HepG2 (cell line): ENCODE measurements at regions not wholly inside any gene's neighbourhood (a gene's known extent, or its start where the extent isn't known, plus 50 kb on each side); places are given as distances from the start of the nearest gene placed in this dataset.

Experiments
- ATAC-seq: fragments of 200-7000 bp; cut with Tn5 transposase; 3 replicates; pipeline ENCODE4 v1.9.1; 2020; ENCODE audit warnings: mild to moderate bottlenecking, moderate library complexity
- BruUV-seq: library from RNA; stranded (reverse); fragments of 400-500 nt; replicated peaks from 2 replicates; lab custom pipeline; 2021; lab: Mats Ljungman, UMichigan
- CTCF ChIA-PET: fragments of 300-600 bp; formaldehyde crosslinking; extraction: SDS; loops from one replicate; lab custom pipeline; 2021; ENCODE audit warnings: low total read pairs, inconsistent platforms, low intra/inter-chr PET ratio; lab: Yijun Ruan, JAX
- POLR2A ChIA-PET: fragments of 350-600 bp; sonication (Branson Sonifier 250); formaldehyde crosslinking; loops from one replicate; lab custom pipeline; 2020; ENCODE audit warnings: antibody characterized with exemption, inconsistent platforms; lab: Yijun Ruan, JAX
- DNase-seq: peaks from one replicate; pipeline ENCODE4 v3.0.0-alpha.2; 2015; ENCODE audit warnings: low spot score
- FAIRE-seq: peaks from 3 replicates; lab custom pipeline; 2011; peaks lifted over from hg19 to GRCh38; lab: Jason Lieb, UNC
- H2AFZ ChIP-seq: one replicate; pipeline ENCODE4 v1.6.1; 2011; ENCODE audit warnings: low read length, inconsistent platforms
- H3K27ac ChIP-seq: fragments of 300-600 bp; 3 replicates; pipeline ENCODE4 v1.8.0; 2011; ENCODE audit warnings: mixed run types, mild to moderate bottlenecking, mixed read lengths, low read length, inconsistent platforms; ENCODE audit not compliant: insufficient read depth; ENCODE audit errors: extremely low read length
- H3K27me3 ChIP-seq, 2 experiments: fragments of 200-600 bp in 1 of 2; 2 replicates in 1 of 2; 3 replicates in 1 of 2; pipeline versions ENCODE4 v1.6.0 to v1.8.0; 2011; ENCODE audit warnings: low read length in 2 of 2, mild to moderate bottlenecking in 2 of 2, moderate library complexity in 2 of 2, inconsistent platforms in 1 of 2; ENCODE audit not compliant: insufficient read depth in 2 of 2, control insufficient read depth in 1 of 2
- H3K36me3 ChIP-seq, 2 experiments: fragments of 200-600 bp in 1 of 2; replicated peaks in 1 of 2; 2 replicates in 1 of 2; 3 replicates in 1 of 2; pipeline versions ENCODE4 v1.5.1 to v1.8.0; 2011; ENCODE audit warnings: low read length in 2 of 2, inconsistent platforms in 1 of 2; ENCODE audit not compliant: insufficient read depth in 2 of 2, control insufficient read depth in 1 of 2
- H3K4me1 ChIP-seq: 2 replicates; pipeline ENCODE4 v1.5.1; 2012; ENCODE audit warnings: low read length, inconsistent platforms; ENCODE audit not compliant: insufficient read depth
- H3K4me2 ChIP-seq: 2 replicates; pipeline ENCODE4 v1.6.0; 2011; ENCODE audit warnings: low read depth, low read length, inconsistent platforms
- H3K4me3 ChIP-seq, 3 experiments: fragments of 200-600 bp in 1 of 3; sonication (generic), shearing (Covaris generic) in 1 of 3; replicated peaks in 1 of 3; 2 replicates each; pipeline ENCODE4 v1.5.1; 2011 to 2016; ENCODE audit warnings: low read length in 3 of 3, inconsistent platforms in 2 of 3, low read depth in 2 of 3, mild to moderate bottlenecking in 2 of 3, control low read depth in 1 of 3, mixed read lengths in 1 of 3; ENCODE audit not compliant: insufficient read depth in 1 of 3
- H3K79me2 ChIP-seq: one replicate; pipeline ENCODE4 v1.6.1; 2011; ENCODE audit warnings: low read length, inconsistent platforms; ENCODE audit not compliant: insufficient read depth
- H3K9ac ChIP-seq: 2 replicates; pipeline ENCODE4 v1.6.0; 2011; ENCODE audit warnings: mild to moderate bottlenecking, low read depth, low read length, inconsistent platforms; ENCODE audit not compliant: insufficient read depth
- H3K9me3 ChIP-seq: 2 replicates; pipeline ENCODE4 v1.5.1; 2012; ENCODE audit warnings: mild to moderate bottlenecking, low read length
- H4K20me1 ChIP-seq: 2 replicates; pipeline ENCODE4 v1.6.0; 2011; ENCODE audit warnings: inconsistent platforms, mild to moderate bottlenecking, low read length, moderate library complexity; ENCODE audit not compliant: insufficient read depth
- CREB1 ChIP-seq, 2 experiments: fragments of 450-650 bp in 1 of 2; IDR thresholded peaks; 2 replicates each; pipeline ENCODE4 v1.6.1; 2016 to 2017; ENCODE audit warnings: control low read depth in 1 of 2, mild to moderate bottlenecking in 1 of 2, missing compliant biosample characterization in 1 of 2, missing genetic modification characterization in 1 of 2
- DRAP1 ChIP-seq: IDR thresholded peaks from 2 replicates; pipeline ENCODE4 v1.6.1; 2016; ENCODE audit warnings: missing genetic modification reagents, missing compliant biosample characterization
- GTF2F1 ChIP-seq: fragments of 150-350 bp; IDR thresholded peaks from 2 replicates; pipeline ENCODE4 v1.6.1; 2014; ENCODE audit warnings: low read length
- HCFC1 ChIP-seq: fragments of 150-350 bp; IDR thresholded peaks from 2 replicates; pipeline ENCODE4 v1.6.1; 2014; ENCODE audit warnings: low read depth, low read length
- IRX3 ChIP-seq: sonication (generic); formaldehyde crosslinking; IDR thresholded peaks from 2 replicates; pipeline ENCODE4 v1.8.1; 2023; ENCODE audit warnings: mild to moderate bottlenecking, low read depth, missing genetic modification reagents, borderline replicate concordance
- KDM6A ChIP-seq: IDR thresholded peaks from 2 replicates; pipeline ENCODE4 v1.6.1; 2016; ENCODE audit warnings: low read depth
- MEF2D ChIP-seq: sonication (generic); formaldehyde crosslinking; IDR thresholded peaks from 2 replicates; pipeline ENCODE4 v1.5.1; 2020; ENCODE audit warnings: mild to moderate bottlenecking, missing genetic modification reagents
- MYPOP ChIP-seq: sonication (generic); formaldehyde crosslinking; IDR thresholded peaks from 2 replicates; pipeline ENCODE4 v1.8.1; 2023; ENCODE audit warnings: mild to moderate bottlenecking, moderate library complexity, missing genetic modification reagents
- NFE2L1 ChIP-seq: sonication (generic); formaldehyde crosslinking; IDR thresholded peaks from 2 replicates; pipeline ENCODE4 v1.4.0; 2020; ENCODE audit warnings: missing genetic modification reagents, mild to moderate bottlenecking, borderline replicate concordance
- NR2C2 ChIP-seq: sonication (generic); formaldehyde crosslinking; IDR thresholded peaks from 2 replicates; pipeline ENCODE4 v1.4.0; 2020; ENCODE audit warnings: missing genetic modification reagents, mild to moderate bottlenecking, moderate library complexity, borderline replicate concordance
- RAD51 ChIP-seq: fragments of 450-650 bp; IDR thresholded peaks from 2 replicates; pipeline ENCODE4 v1.6.1; 2016; ENCODE audit warnings: borderline replicate concordance
- RCOR2 ChIP-seq: IDR thresholded peaks from 2 replicates; pipeline ENCODE4 v1.6.1; 2016; ENCODE audit warnings: missing biosample characterization, missing genetic modification reagents
- SKI ChIP-seq: fragments of 450-650 bp; IDR thresholded peaks from one replicate; pipeline ENCODE4 v1.6.1; 2018; ENCODE audit warnings: mild to moderate bottlenecking; ENCODE audit not compliant: partially characterized antibody
- YY1 ChIP-seq: IDR thresholded peaks from 2 replicates; pipeline ENCODE4 v1.6.1; 2011; ENCODE audit warnings: low read length, low read depth, moderate library complexity, mild to moderate bottlenecking; ENCODE audit not compliant: insufficient read depth, insufficient replicate concordance
- ZFP37 ChIP-seq: sonication (generic); formaldehyde crosslinking; IDR thresholded peaks from 2 replicates; pipeline ENCODE4 v1.4.0; 2020; ENCODE audit warnings: missing genetic modification reagents, borderline replicate concordance
- ZFP82 ChIP-seq: sonication (generic); formaldehyde crosslinking; IDR thresholded peaks from 2 replicates; pipeline ENCODE4 v1.5.1; 2020; ENCODE audit warnings: mild to moderate bottlenecking, missing genetic modification reagents, borderline replicate concordance
- ZNF331 ChIP-seq: sonication (generic); formaldehyde crosslinking; IDR thresholded peaks from 2 replicates; pipeline ENCODE4 v1.4.0; 2020; ENCODE audit warnings: missing genetic modification reagents
- ZNF570 ChIP-seq: sonication (generic); formaldehyde crosslinking; IDR thresholded peaks from 2 replicates; pipeline ENCODE4 v1.4.0; 2020; ENCODE audit warnings: mild to moderate bottlenecking, missing genetic modification reagents, borderline replicate concordance
- ZNF678 ChIP-seq: sonication (generic); formaldehyde crosslinking; IDR thresholded peaks from 2 replicates; pipeline ENCODE4 v1.4.0; 2020; ENCODE audit warnings: mild to moderate bottlenecking, missing genetic modification reagents
- ZNF7 ChIP-seq: IDR thresholded peaks from 2 replicates; pipeline ENCODE4 v1.6.1; 2016; ENCODE audit warnings: missing biosample characterization, missing genetic modification reagents
- ZNF766 ChIP-seq: sonication (generic); formaldehyde crosslinking; IDR thresholded peaks from 2 replicates; pipeline ENCODE4 v1.5.0; 2020; ENCODE audit warnings: missing genetic modification reagents, borderline replicate concordance
- ZNF883 ChIP-seq: sonication (generic); formaldehyde crosslinking; IDR thresholded peaks from 2 replicates; pipeline ENCODE4 v1.5.1; 2020; ENCODE audit warnings: mild to moderate bottlenecking, missing genetic modification reagents; ENCODE audit errors: not compliant biosample characterization
- WGBS: methylation state at CpG from one replicate; pipeline ENCODE4 v1.1.6; 2017; ENCODE audit warnings: low lambda C conversion rate; 5-methylcytosine and 5-hydroxymethylcytosine counted together
- in situ Hi-C: cut with HindIII; loops from 2 replicates; pipeline ENCODE4 v1.10.0; 2017; ENCODE audit warnings: low pct_unique_long_range_greater_than_20kb; ENCODE audit not compliant: extremely low pct_ligation_motif_present
- intact Hi-C: fragments of 100-400 bp; cut with micrococcal nuclease; formaldehyde crosslinking; loops from one replicate; pipeline ENCODE4 v1.10.0; 2022; ENCODE audit not compliant: unreplicated experiment

- Histone ChIP-seq H3K4me1 (no peaks in the 10 kb centered on the region), H3K27me3 (no peaks in the 10 kb centered on the region), H3K27ac (no peak overlapping the region), H3K9ac (no peak overlapping the region), H4K20me1 (no peaks in the 10 kb centered on the region), H3K9me3 (peaks cover 8% of the 10 kb centered on the region; the same call in 1 of the 2 replicates), H3K4me2 (no peak overlapping the region), H3K4me3 (no peak overlapping the region), H2AFZ (no peak overlapping the region)
- intact Hi-C loops: no loop called here
- FAIRE-seq (no peak), DNase-seq (no peak), ATAC-seq (no peak)
- BruUV-seq: no TSS peak
- WGBS: 4% methylated on average over 4 of the region's 4 CpGs
- in situ Hi-C loops: no loop called here
- CTCF ChIA-PET: no interaction called here
- TF ChIP-seq NR2C2 (CRISPR knock-in tag) (no peak), CREB1 (IDR thresholded peaks at IDR 0.05) (no peak), CREB1 (CRISPR knock-in tag; IDR thresholded peaks at IDR 0.05) (no peak), ZFP37 (CRISPR knock-in tag) (no peak), IRX3 (no peak), GTF2F1 (no peak), NFE2L1 (CRISPR knock-in tag) (no peak), ZNF678 (no peak), RAD51 (no peak), SKI (no peak), MEF2D (no peak), ZNF570 (CRISPR knock-in tag) (no peak)
- TF ChIP-seq, all 625 proteins: peak for 0
- no peaks in the 10 kb centered on the region for H3K36me3 ChIP-seq
- POLR2A ChIA-PET: no interaction called here
- H3K79me2 ChIP-seq: no peaks in the 10 kb centered on the region
Measured at GRCh38 chr10:108556186-108556585, 1367.1 kb downstream of the XPNPEP1 start.

GRCh38 chr10:108545921-108546320, 1377.4 kb downstream of the XPNPEP1 start:
- POLR2A ChIA-PET: no interaction called here
- Histone ChIP-seq H3K9ac (no peak overlapping the region), H3K4me1 (no peaks in the 10 kb centered on the region), H4K20me1 (no peaks in the 10 kb centered on the region), H3K79me2 (no peaks in the 10 kb centered on the region), H3K4me2 (no peak overlapping the region), H3K27ac (no peak overlapping the region), H3K9me3 (peaks cover 7% of the 10 kb centered on the region; the same call in 1 of the 2 replicates), H3K4me3 (no peak overlapping the region), H2AFZ (no peak overlapping the region), H3K27me3 (no peaks in the 10 kb centered on the region), H3K36me3 (no peaks in the 10 kb centered on the region)
- 0% methylated on average over 1 of the region's 1 CpG for WGBS
- in situ Hi-C loops (no loop called here), intact Hi-C loops (no loop called here)
- DNase-seq (no peak), ATAC-seq (no peak), FAIRE-seq (no peak)
- CTCF ChIA-PET: no interaction called here
- BruUV-seq: no TSS peak
- TF ChIP-seq YY1 (no peak), DRAP1 (no peak), ZFP82 (CRISPR knock-in tag) (no peak), KDM6A (CRISPR knock-in tag) (no peak), HCFC1 (no peak), RCOR2 (CRISPR knock-in tag) (no peak), ZNF766 (CRISPR knock-in tag) (no peak), ZNF331 (CRISPR knock-in tag) (no peak), ZNF883 (CRISPR knock-in tag) (no peak), MYPOP (CRISPR knock-in tag) (no peak), ZNF7 (CRISPR knock-in tag) (no peak)
